ENCODE measurements at regions not wholly inside any gene's neighbourhood (a gene's known extent, or its start where the extent isn't known, plus 50 kb on each side); places are given as distances from the start of the nearest gene placed in this dataset.
"Not testable (repeated sequence)": the region's sequence is repeated elsewhere in the genome, so short reads cannot be mapped to it uniquely, and the experiment has no call there.

DNA sequence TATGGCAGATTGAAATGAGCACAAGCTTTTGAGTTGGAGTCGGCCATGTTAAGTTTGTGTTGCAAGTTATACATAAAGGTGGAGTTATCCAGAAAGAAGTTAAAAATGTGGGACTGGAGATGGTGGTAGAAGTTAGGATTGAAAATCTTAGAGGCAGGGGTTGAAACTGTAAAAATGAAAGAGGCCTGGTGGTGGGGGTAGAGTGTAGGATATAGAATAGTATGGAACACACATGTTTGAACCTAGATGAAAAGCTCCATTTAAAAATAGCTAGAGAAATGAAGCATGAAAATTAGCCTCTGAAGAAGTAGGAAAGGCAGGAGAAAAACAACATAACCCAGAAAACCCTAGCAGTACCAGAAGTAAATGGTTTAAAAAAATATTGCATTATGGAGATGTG lies 131.8 kb upstream of the ENPEP start:
- no peaks in the 10 kb centered on the region for H3K36me3 ChIP-seq (ENCODE audit: control insufficient read depth in 4 of 4, insufficient read depth in 4 of 4, low read length in 4 of 4)
- 92 to 100% methylated on average over 1 of the region's 1 CpG for whole genome bisulfite sequencing, 2 donors
- H3K4me3 ChIP-seq: no peak overlapping the region
- H3K27ac ChIP-seq (ENCODE audit: low read depth in 1 of 2, low read length in 1 of 2): no peak overlapping the region
- TF ChIP-seq, protein P1, sequence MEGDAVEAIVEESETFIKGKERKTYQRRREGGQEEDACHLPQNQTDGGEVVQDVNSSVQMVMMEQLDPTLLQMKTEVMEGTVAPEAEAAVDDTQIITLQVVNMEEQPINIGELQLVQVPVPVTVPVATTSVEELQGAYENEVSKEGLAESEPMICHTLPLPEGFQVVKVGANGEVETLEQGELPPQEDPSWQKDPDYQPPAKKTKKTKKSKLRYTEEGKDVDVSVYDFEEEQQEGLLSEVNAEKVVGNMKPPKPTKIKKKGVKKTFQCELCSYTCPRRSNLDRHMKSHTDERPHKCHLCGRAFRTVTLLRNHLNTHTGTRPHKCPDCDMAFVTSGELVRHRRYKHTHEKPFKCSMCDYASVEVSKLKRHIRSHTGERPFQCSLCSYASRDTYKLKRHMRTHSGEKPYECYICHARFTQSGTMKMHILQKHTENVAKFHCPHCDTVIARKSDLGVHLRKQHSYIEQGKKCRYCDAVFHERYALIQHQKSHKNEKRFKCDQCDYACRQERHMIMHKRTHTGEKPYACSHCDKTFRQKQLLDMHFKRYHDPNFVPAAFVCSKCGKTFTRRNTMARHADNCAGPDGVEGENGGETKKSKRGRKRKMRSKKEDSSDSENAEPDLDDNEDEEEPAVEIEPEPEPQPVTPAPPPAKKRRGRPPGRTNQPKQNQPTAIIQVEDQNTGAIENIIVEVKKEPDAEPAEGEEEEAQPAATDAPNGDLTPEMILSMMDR (IDR thresholded peaks at IDR 0.05; ENCODE audit: control extremely low read depth, extremely low read depth): no peak
- no peaks in the 10 kb centered on the region for H3K4me1 ChIP-seq (ENCODE audit: control insufficient read depth in 5 of 5, insufficient read depth in 5 of 5, low read length in 5 of 5)
- DNase-seq (peak in 2 of 3 donors; percentile 38 to 43), ATAC-seq (ENCODE audit: insufficient read depth, low FRiP score) (no peak)
- no peak overlapping the region for H3K9ac ChIP-seq (ENCODE audit: insufficient read depth in 1 of 2, low read length in 2 of 2)
- no peaks in the 10 kb centered on the region for H3K27me3 ChIP-seq (ENCODE audit: control insufficient read depth in 3 of 3, insufficient read depth in 3 of 3, low read length in 2 of 3)
- no peaks in the 10 kb centered on the region for H3K9me3 ChIP-seq (ENCODE audit: control insufficient read depth in 4 of 4, insufficient read depth in 3 of 4, low read length in 3 of 4)

DNA sequence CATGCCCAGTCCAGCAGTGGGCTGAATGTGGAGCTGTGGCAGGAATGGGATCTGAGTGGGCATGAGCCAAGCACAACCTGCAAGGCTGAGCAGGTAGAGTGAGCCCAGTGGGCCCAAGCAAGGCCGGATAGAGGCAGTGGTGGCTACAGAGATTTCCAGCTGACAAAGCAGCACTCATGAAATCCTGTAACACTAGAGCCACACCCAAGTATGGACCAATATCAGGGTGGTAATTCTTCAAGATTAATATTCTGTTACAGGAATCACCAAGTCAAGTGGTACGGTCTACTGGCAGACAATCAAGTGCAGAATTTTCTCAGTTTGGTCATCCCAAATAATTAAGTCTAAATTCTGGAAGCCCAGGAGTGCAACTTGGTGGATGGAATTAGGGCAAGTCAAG lies 132.4 kb upstream of the ENPEP start:
- H3K9me3 ChIP-seq (ENCODE audit: control insufficient read depth in 4 of 4, insufficient read depth in 3 of 4, low read length in 3 of 4): no peaks in the 10 kb centered on the region
- no peak overlapping the region for H3K4me3 ChIP-seq
- no peak overlapping the region for H3K27ac ChIP-seq (ENCODE audit: low read depth in 1 of 2, low read length in 1 of 2)
- H3K27me3 ChIP-seq (ENCODE audit: control insufficient read depth in 3 of 3, insufficient read depth in 3 of 3, low read length in 2 of 3): no peaks in the 10 kb centered on the region
- no peaks in the 10 kb centered on the region for H3K36me3 ChIP-seq (ENCODE audit: control insufficient read depth in 4 of 4, insufficient read depth in 4 of 4, low read length in 4 of 4)
- DNase-seq: no peak
- no peak overlapping the region for H3K9ac ChIP-seq (ENCODE audit: insufficient read depth in 1 of 2, low read length in 2 of 2)
- 81 to 95% methylated on average over 2 of the region's 2 CpGs for WGBS, 2 donors
- ATAC-seq (ENCODE audit: insufficient read depth, low FRiP score): no peak
- H3K4me1 ChIP-seq (ENCODE audit: control insufficient read depth in 5 of 5, insufficient read depth in 5 of 5, low read length in 5 of 5): no peaks in the 10 kb centered on the region
- TF ChIP-seq, protein P1 (IDR thresholded peaks at IDR 0.05; ENCODE audit: control extremely low read depth, extremely low read depth): no peak

DNA sequence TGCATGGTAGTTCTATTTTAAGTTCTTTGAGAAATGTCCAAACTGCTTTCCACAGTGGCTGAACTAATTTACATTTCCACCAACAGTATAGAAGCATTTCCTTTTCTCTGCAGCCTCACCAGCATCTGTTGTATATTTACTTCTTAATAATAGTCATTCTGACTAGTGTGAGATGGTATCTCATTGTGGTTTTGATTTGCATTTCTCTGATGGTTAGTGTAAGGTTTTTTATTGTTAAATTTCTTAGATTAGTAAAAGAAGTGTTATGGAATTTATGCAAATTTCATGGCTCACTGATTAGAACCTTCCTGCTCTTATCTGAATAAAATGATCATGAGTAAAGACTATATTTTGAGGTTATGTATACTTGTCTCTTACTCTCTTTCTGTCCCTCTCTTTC lies 134.8 kb upstream of the ENPEP start:
- H3K27me3 ChIP-seq (ENCODE audit: control insufficient read depth in 3 of 3, insufficient read depth in 3 of 3, low read length in 2 of 3); H3K4me1 ChIP-seq (ENCODE audit: control insufficient read depth in 5 of 5, insufficient read depth in 5 of 5, low read length in 5 of 5); ATAC-seq (ENCODE audit: insufficient read depth, low FRiP score); H3K4me3 ChIP-seq; H3K9ac ChIP-seq (ENCODE audit: insufficient read depth in 1 of 2, low read length in 2 of 2); DNase-seq; H3K9me3 ChIP-seq (ENCODE audit: control insufficient read depth in 4 of 4, insufficient read depth in 3 of 4, low read length in 3 of 4); H3K27ac ChIP-seq (ENCODE audit: low read depth in 1 of 2, low read length in 1 of 2); H3K36me3 ChIP-seq (ENCODE audit: control insufficient read depth in 4 of 4, insufficient read depth in 4 of 4, low read length in 4 of 4): not testable (repeated sequence)

DNA sequence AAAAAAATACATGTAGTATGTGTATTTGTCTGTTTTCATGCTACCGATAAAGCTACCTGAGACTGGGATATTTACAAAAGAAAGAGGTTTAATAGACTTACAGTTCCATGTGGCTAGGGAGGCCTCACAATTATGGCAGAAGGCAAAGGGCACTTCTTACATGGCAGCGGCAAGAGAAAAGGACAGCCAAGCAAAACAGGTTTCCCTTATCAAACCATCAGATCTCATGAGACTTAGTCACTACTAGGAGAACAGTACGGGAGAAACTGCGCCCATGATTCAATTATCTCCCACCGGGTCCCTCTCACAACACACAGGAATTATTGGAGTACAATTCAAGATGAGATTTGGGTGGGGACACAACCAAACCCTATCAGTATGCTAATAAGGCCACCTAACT lies 137.0 kb upstream of the ELOVL6 start:
- no peak overlapping the region for H3K4me3 ChIP-seq
- no peaks in the 10 kb centered on the region for H3K9me3 ChIP-seq (ENCODE audit: control insufficient read depth in 4 of 4, insufficient read depth in 3 of 4, low read length in 3 of 4)
- WGBS, 2 donors: 93 to 96% methylated on average over 5 of the region's 5 CpGs
- no peak for ATAC-seq (ENCODE audit: insufficient read depth, low FRiP score)
- H3K27me3 ChIP-seq (ENCODE audit: control insufficient read depth in 3 of 3, insufficient read depth in 3 of 3, low read length in 2 of 3): no peaks in the 10 kb centered on the region
- no peaks in the 10 kb centered on the region for H3K4me1 ChIP-seq (ENCODE audit: control insufficient read depth in 5 of 5, insufficient read depth in 5 of 5, low read length in 5 of 5)
- TF ChIP-seq, protein P1 (IDR thresholded peaks at IDR 0.05; ENCODE audit: control extremely low read depth, extremely low read depth): no peak
- no peak overlapping the region for H3K27ac ChIP-seq (ENCODE audit: low read depth in 1 of 2, low read length in 1 of 2)
- DNase-seq: no peak
- H3K36me3 ChIP-seq (ENCODE audit: control insufficient read depth in 4 of 4, insufficient read depth in 4 of 4, low read length in 4 of 4): no peaks in the 10 kb centered on the region
- H3K9ac ChIP-seq (ENCODE audit: insufficient read depth in 1 of 2, low read length in 2 of 2): no peak overlapping the region

All from lung (tissue), 11 donors.